Spleen (tissue), 7 donors: ENCODE measurements at regions not wholly inside any gene's neighbourhood (a gene's known extent, or its start where the extent isn't known, plus 50 kb on each side); places are given as distances from the start of the nearest gene placed in this dataset.

Experiments used
- CTCF ChIP-seq, 11 experiments: fragments of 200-600 bp in 7 of 11; fragments of 450-650 bp in 4 of 11; sonication (generic) in 4 of 11; IDR thresholded peaks in 8 of 11; conservative IDR thresholded peaks in 3 of 11; 1 replicate in 7 of 11; 2 replicates in 4 of 11; pipeline versions ENCODE4 v1.4.0 to v1.8.0; 2016 to 2021; ENCODE audit warnings: antibody characterized with exemption in 11 of 11, inconsistent platforms in 4 of 11, mild to moderate bottlenecking in 1 of 11
- POLR2A ChIP-seq, 3 donors: fragments of 450-650 bp; IDR thresholded peaks; one replicate each; pipeline ENCODE4 v1.5.1; 2017; ENCODE audit warnings: antibody characterized with exemption in 3 of 3, mild to moderate bottlenecking in 1 of 3
- donor health status: DM: no; HTN: no; CAD: no; lungs with moderate emphysema.
- donor health status: DM: no; HTN: no; CAD: no.
- donor health status: DM: no; HTN: no; CAD: no.

GRCh38 chrX:86930419-86930818 lies 587.2 kb upstream of the KLHL4 start:
- no peak for TF ChIP-seq POLR2A (IDR thresholded peaks at IDR 0.05)
- TF ChIP-seq CTCF (IDR thresholded peaks at IDR 0.05 in 8 of 11, conservative IDR thresholded peaks at IDR 0.05 in 3 of 11): no peak
